Kidney epithelial cell (primary cell): ENCODE measurements at regions not wholly inside any gene's neighbourhood (a gene's known extent, or its start where the extent isn't known, plus 50 kb on each side); places are given as distances from the start of the nearest gene placed in this dataset.

Experiments used
- DNase-seq: peaks from one replicate; pipeline ENCODE4 v3.0.0-alpha.2; 2010; ENCODE audit warnings: low read depth
- H3K27me3 ChIP-seq: 2 replicates; pipeline ENCODE4 v1.6.0; 2011; ENCODE audit warnings: low read length; ENCODE audit not compliant: control insufficient read depth, insufficient read depth
- H3K36me3 ChIP-seq: 2 replicates; pipeline ENCODE4 v1.5.1; 2011; ENCODE audit warnings: low read length; ENCODE audit not compliant: control insufficient read depth, insufficient read depth
- H3K4me3 ChIP-seq: 2 replicates; pipeline ENCODE4 v1.5.1; 2011; ENCODE audit warnings: low read depth, mild to moderate bottlenecking, control low read depth, low read length
- TF ChIP-seq, protein P1 (sequence below): IDR thresholded peaks from 2 replicates; pipeline ENCODE4 v1.5.1; 2011; ENCODE audit warnings: mild to moderate bottlenecking, moderate library complexity, low read length, control low read depth, inconsistent platforms; ENCODE audit not compliant: insufficient read depth, poor library complexity, severe bottlenecking

DNA sequence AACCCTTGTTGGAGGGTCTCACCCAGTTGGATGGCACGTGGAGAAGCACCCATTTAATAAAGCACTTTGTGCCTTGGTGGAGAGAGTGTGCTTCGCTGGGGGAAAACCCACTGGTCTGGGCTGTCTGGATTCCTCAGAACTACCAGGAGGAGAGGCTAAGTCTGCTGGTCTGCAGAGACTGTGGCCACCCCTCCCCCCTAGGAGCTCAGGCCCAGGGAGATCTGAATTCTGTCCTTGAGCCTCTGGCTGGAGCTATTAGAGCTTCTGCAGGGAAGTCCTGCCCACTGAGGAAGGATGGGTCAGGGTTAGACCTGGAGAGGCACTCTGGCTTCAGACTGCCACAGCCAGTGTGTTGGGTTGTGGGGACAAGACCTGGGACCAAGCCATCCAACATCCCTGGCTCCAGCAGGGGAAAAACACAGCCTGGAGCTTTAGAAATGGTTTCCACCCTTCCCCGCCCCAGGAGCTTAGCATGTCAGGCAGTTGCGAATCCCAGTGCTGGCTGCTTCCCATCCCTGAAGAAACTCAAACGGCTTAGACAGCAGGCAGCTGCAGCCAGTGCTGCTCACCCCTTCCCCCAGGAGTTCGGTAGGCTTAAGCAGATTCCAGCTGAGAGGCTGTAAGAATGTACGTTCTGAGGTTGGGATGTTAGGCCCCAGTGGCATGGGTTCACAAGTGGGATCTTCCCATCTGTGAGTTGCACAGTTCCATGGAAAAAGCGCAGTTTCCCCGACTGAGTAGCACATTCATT is 288.3 kb downstream of the TGFB2 start:
- Histone ChIP-seq H3K27me3 (no peaks in the 10 kb centered on the region), H3K36me3 (no peaks in the 10 kb centered on the region), H3K4me3 (no peak overlapping the region)
- no peak for DNase-seq
- TF ChIP-seq, protein P1, sequence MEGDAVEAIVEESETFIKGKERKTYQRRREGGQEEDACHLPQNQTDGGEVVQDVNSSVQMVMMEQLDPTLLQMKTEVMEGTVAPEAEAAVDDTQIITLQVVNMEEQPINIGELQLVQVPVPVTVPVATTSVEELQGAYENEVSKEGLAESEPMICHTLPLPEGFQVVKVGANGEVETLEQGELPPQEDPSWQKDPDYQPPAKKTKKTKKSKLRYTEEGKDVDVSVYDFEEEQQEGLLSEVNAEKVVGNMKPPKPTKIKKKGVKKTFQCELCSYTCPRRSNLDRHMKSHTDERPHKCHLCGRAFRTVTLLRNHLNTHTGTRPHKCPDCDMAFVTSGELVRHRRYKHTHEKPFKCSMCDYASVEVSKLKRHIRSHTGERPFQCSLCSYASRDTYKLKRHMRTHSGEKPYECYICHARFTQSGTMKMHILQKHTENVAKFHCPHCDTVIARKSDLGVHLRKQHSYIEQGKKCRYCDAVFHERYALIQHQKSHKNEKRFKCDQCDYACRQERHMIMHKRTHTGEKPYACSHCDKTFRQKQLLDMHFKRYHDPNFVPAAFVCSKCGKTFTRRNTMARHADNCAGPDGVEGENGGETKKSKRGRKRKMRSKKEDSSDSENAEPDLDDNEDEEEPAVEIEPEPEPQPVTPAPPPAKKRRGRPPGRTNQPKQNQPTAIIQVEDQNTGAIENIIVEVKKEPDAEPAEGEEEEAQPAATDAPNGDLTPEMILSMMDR, result no peak

DNA sequence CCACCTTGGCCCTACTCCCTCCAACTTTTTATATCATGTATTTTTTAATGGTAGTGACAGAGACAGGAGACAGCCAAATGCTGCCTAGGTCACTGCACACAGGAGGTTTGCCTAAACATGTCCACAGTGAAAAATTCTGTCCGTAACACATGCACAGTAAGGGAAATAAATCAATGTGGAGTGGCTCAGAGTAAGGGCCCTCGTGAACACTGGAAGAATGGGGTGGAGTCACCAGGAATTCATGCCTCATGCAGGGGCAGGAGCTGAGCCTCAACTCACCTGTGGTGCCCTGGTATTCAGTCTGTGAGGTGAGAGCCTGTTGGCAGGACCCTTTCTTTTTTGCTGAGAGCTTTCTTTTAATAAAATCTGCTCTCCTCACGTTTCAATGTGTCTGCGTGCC is 289.1 kb downstream of the TGFB2 start:
- DNase-seq, result no peak
- no peaks in the 10 kb centered on the region for H3K27me3 ChIP-seq
- H3K4me3 ChIP-seq, result no peak overlapping the region
- TF ChIP-seq, protein P1, result no peak
- no peaks in the 10 kb centered on the region for H3K36me3 ChIP-seq

GRCh38 chr1:218636548-218636947 is 291.4 kb downstream of the TGFB2 start:
- Histone ChIP-seq H3K36me3 (no peaks in the 10 kb centered on the region), H3K4me3 (no peak overlapping the region), H3K27me3 (no peaks in the 10 kb centered on the region)
- TF ChIP-seq, protein P1, result no peak
- no peak for DNase-seq

DNA sequence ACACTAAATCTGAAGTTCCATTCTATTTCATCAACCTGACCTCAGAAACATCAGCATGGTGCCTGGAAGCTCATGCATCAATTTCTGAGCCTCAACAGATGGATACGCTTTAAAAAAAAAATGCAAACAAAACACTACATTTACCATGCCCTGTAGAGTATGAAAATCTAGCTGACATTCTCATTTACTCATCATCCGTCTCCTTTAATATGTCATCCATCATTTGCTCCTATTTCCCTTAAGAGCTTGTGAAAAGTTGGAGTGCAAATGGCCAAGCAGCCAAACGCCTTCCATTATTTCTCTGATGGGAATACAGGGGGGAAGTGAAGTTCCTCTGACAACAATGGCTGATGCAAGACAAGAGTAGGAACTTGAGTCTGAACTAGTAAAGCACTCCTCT is 295.0 kb downstream of the TGFB2 start:
- Histone ChIP-seq H3K27me3 (no peaks in the 10 kb centered on the region), H3K36me3 (no peaks in the 10 kb centered on the region), H3K4me3 (no peak overlapping the region)
- TF ChIP-seq, protein P1, result no peak
- no peak for DNase-seq

DNA sequence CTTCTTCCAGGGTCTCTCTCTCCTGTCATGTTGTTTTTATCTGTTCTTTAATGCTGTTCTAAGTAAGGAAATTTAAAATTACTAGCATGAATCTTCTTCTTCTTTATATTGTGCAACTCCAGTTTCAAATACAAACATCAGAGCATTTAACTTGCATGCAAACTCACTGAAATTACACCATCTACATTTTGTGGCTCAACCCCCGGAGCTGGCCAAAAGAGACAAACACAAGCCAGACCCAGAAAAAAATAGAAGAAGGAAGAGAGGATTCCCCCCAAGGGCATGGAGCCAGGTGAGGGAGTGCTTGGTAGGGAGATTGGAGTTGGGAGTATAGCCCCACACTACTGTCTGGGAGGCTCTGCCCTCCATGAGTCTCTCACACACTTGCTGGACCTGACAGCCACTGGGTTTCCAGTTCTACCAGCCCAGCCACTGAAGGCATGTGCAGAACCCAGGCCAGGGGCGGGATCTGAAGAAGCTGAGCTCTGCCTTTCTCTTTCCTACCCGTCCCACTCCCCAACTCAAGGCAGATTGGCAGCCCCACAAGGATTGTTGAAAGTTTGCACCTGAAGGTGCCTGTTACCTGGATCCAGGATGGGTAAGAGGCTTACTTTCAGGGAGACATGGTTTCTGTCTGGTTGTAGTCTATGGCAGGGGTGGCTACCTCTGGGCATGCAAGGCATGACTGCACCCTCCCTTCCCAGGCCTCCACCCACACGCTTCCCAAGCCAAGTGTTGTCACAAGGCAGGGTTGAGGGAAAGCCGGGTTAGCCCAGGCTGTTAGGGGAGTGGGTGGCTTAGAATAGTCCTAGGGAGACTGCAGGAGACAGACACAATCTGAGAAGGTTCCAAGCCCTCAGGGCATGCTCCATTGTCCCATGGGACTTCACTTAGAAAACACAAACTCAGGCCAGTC is 297.2 kb downstream of the TGFB2 start:
- Histone ChIP-seq H3K27me3 (no peaks in the 10 kb centered on the region), H3K4me3 (no peak overlapping the region), H3K36me3 (no peaks in the 10 kb centered on the region)
- TF ChIP-seq, protein P1, result no peak
- no peak for DNase-seq
